ENCODE measurements at regions not wholly inside any gene's neighbourhood (a gene's known extent, or its start where the extent isn't known, plus 50 kb on each side); places are given as distances from the start of the nearest gene placed in this dataset.

DNA sequence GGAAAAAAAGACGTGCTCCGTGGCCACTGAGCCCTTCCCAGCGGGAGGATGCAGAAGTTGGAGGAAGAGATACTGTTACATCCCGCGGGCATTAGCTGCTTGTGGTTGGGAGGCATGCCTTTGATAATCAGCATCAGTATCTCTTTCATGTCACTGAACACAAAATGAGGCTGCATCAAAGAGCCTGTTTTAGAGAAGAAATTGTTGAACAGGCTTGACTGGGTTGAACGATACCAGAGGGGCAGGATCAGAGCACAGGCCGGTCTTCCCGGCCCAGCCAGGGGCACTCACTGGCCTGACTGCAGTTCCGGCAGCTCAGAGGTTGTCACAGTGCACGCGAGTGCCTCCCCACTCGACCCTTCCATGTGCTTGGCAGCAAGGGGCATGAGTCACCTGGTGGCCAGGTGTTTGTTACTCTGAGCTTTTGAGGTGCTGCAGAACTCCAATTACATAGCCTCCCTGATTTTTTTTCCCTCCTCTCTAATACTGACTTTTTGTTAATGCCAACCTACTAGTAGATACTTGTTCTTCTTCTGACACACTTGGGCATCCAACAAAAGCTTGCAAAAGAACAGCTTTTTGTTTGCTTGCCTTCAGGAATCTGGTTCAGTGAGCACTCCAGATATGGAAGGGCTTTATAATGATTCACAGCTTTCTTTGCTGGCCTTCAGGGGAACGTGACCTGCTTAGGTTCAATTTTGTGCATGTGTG lies 121.6 kb downstream of the VAPA start:
- DNase-seq, result no peak

DNA sequence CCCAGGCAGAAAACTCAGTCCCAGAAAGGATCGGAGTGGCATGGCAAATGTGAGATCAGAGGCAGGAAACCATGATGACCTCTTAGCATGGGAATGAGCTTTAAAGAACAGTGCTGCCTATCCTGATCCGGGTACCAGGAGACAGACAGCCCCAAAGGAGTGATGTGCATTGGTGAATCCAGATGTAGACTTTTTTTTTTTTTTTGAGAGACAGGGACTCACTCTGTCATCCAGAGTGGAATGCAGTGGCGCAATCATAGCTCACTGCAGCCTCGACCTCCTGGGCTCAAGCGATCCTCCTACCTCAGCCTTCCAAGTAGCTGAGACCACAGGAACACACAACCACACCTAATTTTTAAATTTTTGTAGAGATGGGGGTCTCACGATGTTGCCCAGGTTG lies 122.7 kb downstream of the VAPA start:
- no peak for DNase-seq

DNA sequence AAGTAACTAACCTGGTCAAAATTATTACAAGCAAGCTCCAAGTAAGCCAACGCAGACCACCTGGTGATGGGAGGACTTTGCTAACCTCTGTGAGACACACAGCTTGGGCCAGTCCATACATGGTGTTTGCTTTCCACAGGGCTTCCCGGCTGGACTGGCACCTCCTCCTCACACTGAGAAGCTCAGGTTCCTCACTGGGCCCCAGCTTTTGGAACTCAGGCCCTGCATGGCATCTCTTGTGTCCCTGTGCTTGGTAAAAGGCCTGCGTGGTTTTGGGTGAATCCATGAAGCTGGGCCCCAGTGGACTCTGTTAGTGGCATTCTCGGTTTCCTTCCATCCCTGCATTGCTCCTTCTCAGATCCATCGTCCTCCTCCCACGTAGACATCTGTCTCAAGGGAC lies 123.4 kb downstream of the VAPA start:
- no peak for DNase-seq

DNA sequence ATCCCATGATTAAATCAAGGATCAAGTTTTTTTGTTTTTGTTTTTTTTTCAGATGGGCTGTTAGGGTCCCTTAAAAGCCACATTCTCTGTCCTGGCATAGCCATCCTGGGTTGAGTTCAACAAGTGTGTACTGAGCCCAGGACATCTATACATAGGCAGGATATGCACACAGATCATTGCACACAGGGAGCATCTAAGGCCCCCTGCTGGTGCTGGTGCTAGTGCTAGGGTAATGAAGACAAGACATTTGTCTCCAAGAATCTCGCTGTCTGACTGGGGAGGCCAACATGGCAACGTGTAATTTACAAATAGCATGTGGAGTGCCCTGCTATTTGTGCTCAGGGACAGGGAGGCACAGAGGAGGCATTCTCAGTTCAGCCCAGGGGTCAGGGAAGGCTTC lies 124.5 kb downstream of the VAPA start:
- DNase-seq, result no peak

DNA sequence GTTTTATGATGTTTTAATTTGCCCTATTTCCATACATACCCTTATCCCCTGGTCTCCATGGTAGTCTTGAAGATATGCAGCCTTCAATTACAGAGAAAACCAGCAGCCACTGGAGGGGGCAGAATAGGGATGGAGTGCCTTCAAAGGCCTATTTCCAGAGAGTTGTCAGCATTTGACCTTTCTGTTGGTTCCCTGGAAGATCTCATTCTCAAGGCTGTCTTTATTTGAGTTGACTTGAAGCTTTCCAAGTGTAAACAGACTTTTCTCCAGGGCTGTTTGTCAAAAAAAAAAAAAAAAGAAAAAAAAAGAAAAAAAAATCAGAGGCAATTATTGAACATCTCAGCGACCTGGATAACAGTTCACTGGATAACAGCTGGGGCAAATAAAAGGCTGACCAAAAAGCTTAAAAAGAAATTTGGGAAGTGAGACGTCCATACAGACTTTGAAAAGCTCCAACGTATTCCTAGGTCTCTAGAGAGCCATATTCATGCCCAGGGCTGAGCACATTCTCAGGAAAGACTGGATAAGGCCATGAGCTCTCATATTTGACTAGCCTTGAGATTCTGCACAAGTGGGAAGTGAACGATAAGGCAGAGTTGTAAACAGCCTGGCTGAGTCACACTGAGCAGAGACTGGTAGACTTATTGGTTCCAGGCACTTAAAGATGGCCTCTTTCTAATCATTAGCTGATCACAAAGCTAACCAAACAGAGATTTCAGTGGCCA lies 126.6 kb downstream of the VAPA start:
- no peak for DNase-seq

DNA sequence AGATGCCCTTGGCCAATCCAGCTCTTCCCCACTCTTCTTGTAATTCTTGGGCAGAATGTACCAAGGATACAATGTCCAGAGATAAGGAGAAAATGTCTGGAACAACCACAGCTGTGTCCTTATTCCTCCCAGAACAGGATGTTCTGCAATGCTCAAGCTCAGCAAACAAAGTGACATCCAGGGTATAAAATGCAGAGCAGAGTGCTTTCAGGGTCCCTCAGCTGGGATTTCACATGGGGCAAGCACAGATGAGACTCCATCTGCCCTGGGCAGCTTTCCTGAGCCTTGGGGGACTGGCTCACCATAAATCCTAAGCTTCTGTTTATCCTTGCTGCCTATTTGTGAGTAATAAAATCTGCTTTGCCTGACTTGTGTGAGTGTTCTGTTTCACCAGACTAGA lies 127.4 kb downstream of the VAPA start:
- DNase-seq, result no peak

DNA sequence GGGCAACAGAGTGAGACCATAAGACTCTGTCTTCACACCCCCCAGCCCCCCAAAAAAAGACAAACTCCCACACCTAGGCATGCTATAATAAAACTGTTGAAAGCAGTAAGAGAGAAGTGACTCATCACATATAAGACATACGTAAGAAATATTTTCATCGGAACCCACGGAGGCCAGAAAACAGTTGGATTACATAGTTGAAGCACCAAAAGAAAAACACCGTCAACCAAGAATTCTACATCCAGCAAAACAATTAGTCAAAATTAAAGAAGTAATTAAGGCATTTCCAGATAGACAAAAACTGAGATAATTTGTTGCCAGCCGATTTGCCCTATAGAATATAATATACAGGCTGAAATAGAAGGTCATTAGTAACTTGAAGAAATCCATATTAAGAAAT lies 128.7 kb downstream of the VAPA start:
- no peak for DNase-seq

DNA sequence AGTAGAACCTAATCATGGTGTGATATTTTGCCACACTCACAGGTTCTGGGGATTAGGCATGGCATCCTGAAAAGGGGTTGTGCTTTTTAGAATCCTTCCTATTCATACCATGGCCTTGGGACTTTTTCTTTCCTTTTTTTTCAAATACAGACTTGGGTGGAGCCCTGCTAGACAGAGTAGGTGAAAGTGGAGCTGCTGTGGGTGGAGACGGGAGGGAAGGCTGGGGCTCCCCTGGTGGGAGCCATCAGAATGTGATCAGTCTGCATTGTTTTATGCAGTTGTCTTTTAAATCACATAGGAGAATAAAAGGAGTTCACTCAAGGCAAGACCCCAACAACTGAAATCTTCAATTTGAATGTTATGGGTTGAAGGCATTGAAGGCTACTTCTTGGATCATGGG lies 130.2 kb downstream of the VAPA start:
- no peak for DNase-seq

DNA sequence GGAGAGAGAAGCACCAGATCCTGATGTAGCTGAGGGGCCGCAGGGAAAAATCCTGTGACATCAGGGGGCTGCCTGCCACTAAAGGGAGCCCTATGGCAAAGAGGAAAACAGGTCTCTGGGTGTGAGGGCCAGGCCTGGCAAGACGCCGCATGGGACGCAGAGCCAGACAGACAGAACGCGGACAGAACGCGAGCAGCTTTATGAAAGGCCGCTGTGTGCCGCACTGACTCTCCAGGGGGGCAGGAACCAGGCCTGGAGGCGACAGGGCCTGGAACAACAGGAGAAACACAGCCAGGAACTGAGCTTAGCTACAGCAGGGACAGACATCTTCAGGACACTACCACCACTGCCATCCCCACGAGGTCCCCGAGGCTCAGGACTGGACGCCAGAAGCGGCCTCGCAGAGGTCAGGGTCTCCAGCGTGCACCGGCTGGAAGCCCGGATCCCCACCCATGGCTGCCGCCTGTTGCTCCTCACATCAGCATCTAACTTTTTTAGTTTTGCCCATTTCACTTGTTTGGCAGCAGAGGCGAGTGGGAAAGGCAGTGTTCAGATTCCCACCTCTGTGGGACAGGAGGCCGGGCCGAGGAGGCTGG lies 131.6 kb downstream of the VAPA start:
- DNase-seq, result no peak

DNA sequence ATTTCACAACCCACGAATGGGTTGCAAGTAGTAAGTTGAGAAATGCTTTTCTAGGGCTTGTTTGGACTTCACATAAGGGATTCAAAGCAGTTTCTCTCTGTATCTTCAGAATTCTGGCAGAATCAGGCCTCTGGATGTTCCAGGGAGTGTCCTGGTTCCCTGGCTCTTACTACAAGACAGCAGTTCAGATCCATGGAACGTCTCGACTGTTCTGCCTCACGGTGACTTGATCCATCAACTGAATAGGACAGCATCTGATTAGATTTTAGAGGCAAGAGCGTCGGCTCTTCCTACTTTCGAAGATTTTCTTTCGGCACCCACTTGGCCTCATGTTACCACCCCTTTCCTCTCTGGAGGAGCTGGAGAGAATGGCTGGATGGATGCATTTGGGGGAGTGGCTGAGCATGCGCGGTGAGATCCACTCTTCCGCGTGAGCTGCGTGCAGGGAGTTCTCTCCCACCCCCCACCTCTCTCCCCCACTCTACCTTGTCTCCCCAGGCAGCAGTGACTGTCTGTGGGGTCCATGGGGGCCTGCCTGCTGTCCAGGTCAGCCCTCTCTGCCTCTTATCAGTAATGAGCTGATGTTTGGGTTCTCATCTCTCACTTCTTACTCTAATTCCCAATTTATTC lies 132.5 kb downstream of the VAPA start:
- no peak for DNase-seq

DNA sequence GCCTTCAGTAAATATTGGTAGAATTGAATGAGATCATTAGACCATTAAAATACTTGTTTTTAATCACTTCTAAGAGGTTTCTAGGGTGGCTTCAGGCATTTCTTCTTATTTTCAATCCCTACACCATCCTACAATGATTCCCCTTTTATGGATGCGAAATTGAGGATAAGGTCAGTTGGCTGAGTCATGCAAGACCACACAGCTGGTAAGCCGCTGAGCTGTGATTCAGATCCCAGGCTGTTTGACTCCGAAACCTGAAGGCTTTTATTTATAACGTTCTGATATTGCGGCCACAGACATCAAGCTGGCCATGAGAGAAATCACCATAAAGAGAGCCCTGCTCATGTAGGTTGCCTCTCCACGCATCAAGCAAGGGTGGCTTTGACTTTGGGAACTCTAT lies 133.4 kb downstream of the VAPA start:
- DNase-seq, result no peak

DNA sequence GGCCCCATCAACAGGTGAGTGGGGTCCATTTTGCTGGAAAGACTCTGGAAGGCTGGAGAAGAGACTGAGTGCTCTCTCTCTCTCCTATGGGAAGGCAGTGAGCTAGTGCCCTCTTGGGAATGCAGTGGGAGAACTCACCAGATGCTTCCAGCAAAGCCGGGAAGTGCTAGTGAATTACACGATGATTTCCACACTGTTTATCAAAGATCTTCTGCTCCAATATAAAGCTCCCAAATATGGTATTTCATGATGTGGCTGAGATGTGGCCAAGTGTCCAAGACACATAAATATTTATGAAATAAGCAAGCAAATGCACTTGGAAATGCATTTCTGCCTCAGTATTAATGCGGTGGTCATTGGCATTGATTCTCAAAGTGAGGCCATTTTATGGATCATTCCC lies 135.9 kb downstream of the VAPA start:
- DNase-seq, result no peak

DNA sequence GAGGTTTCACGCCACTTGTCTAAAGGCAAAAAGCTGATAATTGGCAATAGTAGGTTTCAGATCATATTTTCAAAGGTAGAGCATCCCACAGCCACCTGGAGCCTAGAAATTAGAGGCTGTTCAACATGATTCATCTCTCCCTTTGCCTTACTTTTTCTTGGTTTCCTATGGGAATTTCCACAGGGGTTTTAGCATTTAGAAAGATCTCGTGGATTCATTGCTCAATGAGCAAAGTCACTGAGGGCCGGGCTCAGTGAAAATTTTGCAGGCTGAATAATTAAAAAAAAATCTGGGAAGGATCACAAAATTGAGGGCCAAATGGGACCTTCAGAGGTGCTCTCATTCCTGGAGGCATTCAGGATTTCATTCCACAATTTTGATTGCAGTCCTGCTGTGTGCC lies 137.1 kb downstream of the VAPA start:
- DNase-seq, result no peak

DNA sequence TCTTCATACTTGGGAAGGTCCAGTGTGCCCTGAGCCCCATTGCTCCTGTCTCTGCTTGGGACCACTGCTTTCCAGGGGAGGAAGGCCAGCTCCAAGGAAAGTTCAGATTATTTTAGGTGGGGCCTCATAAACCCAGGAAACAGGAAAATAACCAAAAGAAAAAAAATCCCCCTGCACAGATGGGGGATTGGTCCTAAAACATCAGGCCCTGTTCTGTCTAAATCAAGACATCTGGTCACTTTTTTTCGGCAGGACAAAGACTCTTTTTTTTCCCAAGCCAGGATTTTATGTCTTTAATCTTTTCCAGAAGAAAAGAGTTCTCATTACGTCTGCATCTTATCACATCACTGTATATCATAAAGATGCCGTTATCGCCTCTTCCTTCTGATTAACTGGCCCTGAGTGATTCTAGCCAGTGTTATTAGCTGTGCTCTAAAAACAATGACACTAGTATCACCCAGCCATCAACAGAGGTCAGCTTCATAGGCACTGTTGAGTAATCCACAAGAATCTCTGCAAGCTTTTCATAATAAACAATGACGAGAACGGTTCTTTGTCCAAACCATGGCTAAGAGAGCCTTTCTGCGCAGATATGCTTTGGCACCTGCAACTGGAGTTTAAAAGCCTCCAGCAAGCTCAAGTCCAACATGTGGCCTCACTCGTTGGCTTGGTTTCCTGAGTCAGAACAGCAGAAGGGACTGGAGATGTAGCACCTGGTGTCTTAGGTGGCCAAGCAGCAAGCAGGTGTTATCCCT lies 138.2 kb downstream of the VAPA start:
- no peak for DNase-seq

DNA sequence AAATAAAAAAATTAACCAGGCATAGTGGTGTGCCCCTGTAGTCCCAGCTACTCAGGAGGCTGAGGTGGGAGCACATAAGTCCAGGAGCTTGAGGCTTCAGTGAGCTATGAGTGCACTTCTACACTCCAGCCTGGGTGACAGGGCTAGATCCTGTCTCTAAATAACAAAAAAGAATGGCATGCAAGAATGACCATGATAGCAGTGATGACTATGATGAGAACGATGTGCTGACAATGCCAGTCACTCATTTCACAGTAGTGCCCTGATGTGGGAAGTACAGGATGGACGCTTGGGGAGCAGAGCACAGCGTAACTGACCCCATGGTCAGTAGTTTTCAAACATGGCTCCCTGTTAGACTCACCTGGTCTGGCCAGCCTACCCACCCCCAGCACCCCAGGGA lies 139.1 kb downstream of the VAPA start:
- no peak for DNase-seq

DNA sequence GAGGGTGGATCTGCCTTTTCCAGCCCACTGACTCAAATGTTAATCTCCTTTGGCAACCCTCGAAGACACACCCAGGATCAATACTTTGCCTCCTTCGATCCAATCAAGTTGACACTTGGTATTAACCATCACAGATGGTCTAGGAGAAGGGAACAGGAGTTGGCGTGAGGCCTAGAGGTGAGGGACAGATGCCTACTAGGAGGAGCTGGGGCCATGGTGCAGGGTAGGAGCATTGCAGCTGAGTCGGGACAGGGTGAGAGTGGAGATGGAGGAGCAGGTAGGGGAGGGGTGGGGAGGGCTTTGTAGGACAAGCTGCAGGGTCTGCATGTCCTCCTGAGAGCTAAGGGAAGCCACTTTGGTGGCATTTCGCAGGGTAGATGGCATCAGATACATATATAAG lies 140.0 kb downstream of the VAPA start:
- peak in 1 of 2 experiments; percentile 42 for DNase-seq

DNA sequence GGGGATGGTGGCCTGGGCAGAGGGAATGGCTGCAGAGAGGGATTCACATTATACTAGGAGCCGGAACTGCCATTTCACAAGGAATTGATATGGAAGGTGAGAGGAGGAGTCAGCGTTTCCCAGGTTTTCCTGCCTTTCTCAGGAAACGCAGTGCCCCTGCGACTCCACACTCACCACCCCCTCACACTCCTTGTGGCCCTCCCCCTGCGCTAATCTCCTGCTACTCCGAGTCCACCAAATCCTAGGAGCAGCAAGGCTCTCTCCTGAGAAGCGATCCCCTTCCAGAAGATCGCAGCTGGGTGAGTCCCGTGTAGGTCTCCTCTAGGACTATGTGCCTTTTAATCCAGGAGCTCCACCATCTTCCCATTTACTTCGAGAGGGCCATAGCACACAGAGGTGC lies 140.6 kb downstream of the VAPA start:
- no peak for DNase-seq

DNA sequence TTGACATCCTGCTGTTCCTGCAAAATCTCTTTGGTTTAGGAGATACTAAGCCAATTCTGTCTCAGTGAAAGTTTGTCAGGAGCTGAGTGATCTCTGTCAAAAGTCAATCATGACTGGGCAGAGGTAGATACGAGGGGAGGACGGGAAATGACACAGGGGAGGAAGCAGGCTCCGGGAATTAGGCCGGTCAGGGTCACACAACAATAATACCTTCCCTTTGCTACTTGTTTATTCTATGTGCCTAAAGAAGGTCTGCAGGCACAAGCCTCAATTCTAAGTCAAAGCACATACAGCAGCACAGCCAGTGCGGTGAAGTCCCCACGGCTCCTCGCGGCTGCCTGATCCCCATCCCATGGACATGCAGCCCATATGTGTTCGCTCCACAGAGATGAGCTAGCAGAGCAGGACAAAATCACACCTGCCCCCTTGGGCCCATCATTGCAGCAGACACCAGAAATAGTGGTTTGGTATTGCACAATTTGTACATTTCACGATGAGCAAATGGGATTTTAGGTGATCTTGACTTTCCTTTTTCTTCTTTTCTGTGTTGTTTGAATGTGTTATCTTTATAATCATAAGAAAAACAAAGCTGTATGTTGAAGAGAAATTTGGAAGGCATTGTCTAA lies 141.4 kb downstream of the VAPA start:
- no peak for DNase-seq

DNA sequence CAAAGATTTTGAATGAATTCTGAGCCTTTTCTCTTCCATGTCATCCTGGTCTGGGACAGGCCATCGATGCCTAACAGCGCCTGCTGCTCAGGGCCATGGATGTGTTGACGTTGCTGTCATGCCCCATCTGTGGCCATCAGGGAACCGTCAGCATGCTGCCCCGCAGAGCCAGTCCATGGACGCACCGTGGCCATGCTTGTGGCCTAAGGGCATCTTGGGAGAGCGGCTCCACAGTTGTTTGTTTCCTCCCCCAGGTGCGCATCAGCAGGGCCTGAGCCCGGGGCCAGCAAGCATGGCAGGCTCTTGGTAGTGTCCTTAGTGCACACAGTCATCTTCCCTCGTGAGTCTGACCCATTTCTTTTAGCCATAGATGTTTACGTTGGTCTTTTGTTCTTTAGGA lies 142.7 kb downstream of the VAPA start:
- no peak for DNase-seq

DNA sequence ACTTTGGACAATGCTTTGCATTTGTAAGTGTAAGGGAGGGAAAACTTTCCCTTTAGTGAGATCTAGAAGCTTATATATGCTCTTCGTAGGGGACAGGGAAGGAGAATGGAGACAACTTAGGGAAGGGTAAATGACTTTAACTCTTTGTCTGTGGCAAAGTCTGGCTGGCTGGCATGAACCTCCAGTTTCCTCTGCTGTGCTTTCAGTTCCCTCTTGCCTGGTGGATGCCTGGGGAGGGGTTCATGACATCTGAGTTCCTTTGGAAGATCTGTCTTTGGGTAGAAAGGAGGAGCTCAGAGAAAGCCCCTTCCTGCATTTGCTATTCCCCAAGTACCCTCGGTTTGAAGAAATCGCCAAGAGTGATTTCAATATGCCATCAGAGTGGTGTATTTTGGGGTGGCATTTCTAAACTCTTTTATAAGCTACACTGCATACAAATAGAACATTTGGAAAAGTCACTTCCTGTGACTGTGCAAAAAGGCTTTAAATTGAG lies 143.6 kb downstream of the VAPA start:
- no peak for DNase-seq

DNA sequence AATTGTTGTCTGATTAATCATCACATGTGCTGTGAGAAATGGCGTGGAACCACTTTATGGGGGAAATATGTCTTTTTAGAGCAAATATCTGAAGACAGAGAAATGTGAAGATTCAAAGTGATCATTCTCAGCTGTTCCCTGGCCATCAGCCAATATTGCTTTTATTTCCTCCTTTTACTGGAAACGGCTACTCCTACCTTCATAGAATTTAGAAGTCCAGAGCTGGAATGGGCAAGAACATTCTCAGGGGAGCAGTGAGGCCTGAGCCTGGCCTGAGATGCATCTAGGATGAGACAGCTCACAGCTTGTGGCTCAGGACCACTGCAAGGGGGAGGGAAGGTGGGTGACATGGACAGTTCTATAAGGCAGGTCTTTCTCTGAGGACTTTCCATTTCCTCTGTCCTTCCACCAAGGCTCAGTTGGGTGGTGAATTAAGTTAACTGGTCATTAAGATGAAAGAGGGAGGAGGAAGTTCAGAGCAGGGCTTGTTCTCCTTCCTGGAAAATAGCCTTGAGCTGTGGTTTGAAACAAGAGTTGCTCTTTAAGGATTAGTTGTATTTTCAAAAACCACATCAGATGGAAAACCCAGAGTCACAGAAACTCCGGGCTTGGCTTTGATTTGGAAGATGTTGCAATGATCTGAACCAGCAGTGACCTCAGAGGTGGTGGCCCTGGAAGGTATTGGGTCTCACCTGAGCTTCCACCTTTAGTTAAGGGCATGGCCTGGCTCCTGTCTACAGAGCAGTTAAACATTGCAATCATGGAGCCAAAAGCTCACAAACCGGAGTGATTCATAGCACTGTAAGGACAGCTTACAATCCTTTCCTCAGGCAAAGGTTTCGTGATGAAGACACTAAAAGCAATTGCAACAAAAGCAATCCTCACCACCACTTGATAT lies 144.3 kb downstream of the VAPA start:
- no peak for DNase-seq
